GM18502 (cell line): ENCODE measurements at regions not wholly inside any gene's neighbourhood (a gene's known extent, or its start where the extent isn't known, plus 50 kb on each side); places are given as distances from the start of the nearest gene placed in this dataset.
"Not testable (repeated sequence)": the region's sequence is repeated elsewhere in the genome, so short reads cannot be mapped to it uniquely, and the experiment has no call there.

Experiments used
- ATAC-seq: cut with Tn5 transposase; IDR thresholded peaks from one replicate; pipeline ENCODE4 v1.9.1; 2021; ENCODE audit warnings: mild to moderate bottlenecking; ENCODE audit not compliant: unreplicated experiment, poor library complexity

GRCh38 chr4:23125118-23125517 is 432.4 kb downstream of the GBA3 start:
- ATAC-seq: no peak

GRCh38 chr4:23122666-23123400 is 430.1 kb downstream of the GBA3 start:
- no peak for ATAC-seq

GRCh38 chr4:23120374-23120773 is 427.6 kb downstream of the GBA3 start:
- no peak for ATAC-seq

- ATAC-seq: no peak
Observed at GRCh38 chr4:23117826-23118225, 425.1 kb downstream of the GBA3 start.

- ATAC-seq: no peak
Observed at GRCh38 chr4:23114538-23114937, 421.8 kb downstream of the GBA3 start.

GRCh38 chr4:23113104-23113503 is 420.4 kb downstream of the GBA3 start:
- ATAC-seq: no peak

- ATAC-seq: no peak
Observed at GRCh38 chr4:23106516-23106915, 413.8 kb downstream of the GBA3 start.

GRCh38 chr4:23105759-23106370 is 413.1 kb downstream of the GBA3 start:
- ATAC-seq: no peak

- no peak for ATAC-seq
Observed at GRCh38 chr4:23097251-23097650, 404.5 kb downstream of the GBA3 start.

- ATAC-seq: no peak
Observed at GRCh38 chr4:23091711-23092110, 399.0 kb downstream of the GBA3 start.

GRCh38 chr4:23085249-23085568 is 392.5 kb downstream of the GBA3 start:
- no peak for ATAC-seq

- no peak for ATAC-seq
Observed at GRCh38 chr4:23084559-23085248, 392.0 kb downstream of the GBA3 start.

GRCh38 chr4:23083391-23083790 is 390.7 kb downstream of the GBA3 start:
- ATAC-seq: no peak

- not testable (repeated sequence) for ATAC-seq
Observed at GRCh38 chr4:23080171-23080570, 387.4 kb downstream of the GBA3 start.

GRCh38 chr4:23070848-23071570 is 378.3 kb downstream of the GBA3 start:
- ATAC-seq: no peak

- ATAC-seq: no peak
Observed at GRCh38 chr4:23068756-23069155, 376.0 kb downstream of the GBA3 start.

- no peak for ATAC-seq
Observed at GRCh38 chr4:23068287-23068686, 375.6 kb downstream of the GBA3 start.

GRCh38 chr4:23062188-23062587 is 369.5 kb downstream of the GBA3 start:
- ATAC-seq: no peak

- ATAC-seq: no peak
Observed at GRCh38 chr4:23061431-23061830, 368.7 kb downstream of the GBA3 start.

- no peak for ATAC-seq
Observed at GRCh38 chr4:23060776-23061175, 368.0 kb downstream of the GBA3 start.

- no peak for ATAC-seq
Observed at GRCh38 chr4:23058165-23058776, 365.5 kb downstream of the GBA3 start.
